Motor neuron (in vitro differentiated cells): ENCODE measurements at regions not wholly inside any gene's neighbourhood (a gene's known extent, or its start where the extent isn't known, plus 50 kb on each side); places are given as distances from the start of the nearest gene placed in this dataset.

Experiments used
- ATAC-seq, 8 experiments: fragments of 200-7000 bp; cut with Tn5 transposase; replicated peaks in 6 of 8; 2 replicates each; pipeline ENCODE4 v1.8.0; 2021; ENCODE audit warnings: mild to moderate bottlenecking in 8 of 8, moderate library complexity in 8 of 8
- H3K27ac ChIP-seq, 2 donors: fragments of 250-450 bp; sonication (Bioruptor Pico); 2 replicates each; pipeline ENCODE4 v1.9.0; 2021; ENCODE audit warnings: antibody characterized with exemption in 2 of 2, mild to moderate bottlenecking in 2 of 2, moderate library complexity in 1 of 2
- H3K4me1 ChIP-seq, 2 donors: fragments of 250-450 bp; sonication (Bioruptor Pico); replicated peaks in 1 of 2; 2 replicates each; pipeline ENCODE4 v1.6.1; 2021; ENCODE audit warnings: antibody characterized with exemption in 2 of 2, mild to moderate bottlenecking in 2 of 2, moderate library complexity in 1 of 2
- H3K4me3 ChIP-seq, 5 donors: fragments of 250-450 bp; sonication (Bioruptor Pico); 2 replicates each; pipeline ENCODE4 v1.9.0; 2021; ENCODE audit warnings: antibody characterized with exemption in 5 of 5, mild to moderate bottlenecking in 5 of 5, moderate library complexity in 4 of 5
- WGBS, 10 experiments: fragments of 450-650 bp; shearing (Covaris generic); methylation state at CpG; one replicate each; pipeline ENCODE4 v1.0.0; 2022; 5-methylcytosine and 5-hydroxymethylcytosine counted together
- in situ Hi-C, 9 experiments: fragments of 400-800 bp; cut with MboI; loops; one replicate each; pipeline ENCODE4 v1.15.0; 2021; ENCODE audit warnings: low sequenced_read_pairs in 9 of 9, low pct_unique_long_range_greater_than_20kb in 2 of 9; ENCODE audit not compliant: unreplicated experiment in 9 of 9

DNA sequence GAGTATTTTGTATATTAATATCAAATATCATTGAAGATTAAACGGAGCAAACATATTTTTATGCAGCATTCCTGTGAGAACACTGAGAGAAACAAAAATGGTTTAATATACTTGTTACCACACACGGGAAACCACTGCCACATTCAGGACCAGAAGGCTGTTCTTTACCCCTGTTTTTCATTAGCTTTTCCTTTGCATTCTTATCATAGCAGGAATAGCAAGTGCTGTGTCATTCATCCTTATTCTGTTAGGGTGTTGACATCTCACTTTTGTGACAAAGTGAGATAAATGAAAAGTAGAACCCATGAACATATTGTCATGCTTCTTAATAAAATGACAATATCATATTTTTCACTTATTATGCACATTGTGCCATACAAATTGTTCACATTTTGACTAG lies 212.4 kb upstream of the NDST4 start:
- Histone ChIP-seq H3K4me3 (no peak overlapping the region), H3K4me1 (no peaks in the 10 kb centered on the region), H3K27ac (no peak overlapping the region)
- ATAC-seq = peak in 1 of 8 experiments; percentile 33
- in situ Hi-C loops = no loop called here
- 0 to 80% (median 54%) methylated on average over 1 to 2 of the region's 2 CpGs for WGBS, 10 experiments

- H3K4me1 ChIP-seq = no peaks in the 10 kb centered on the region
- no peak overlapping the region for H3K27ac ChIP-seq
- WGBS, 10 experiments = 20 to 100% (median 77%) methylated on average over 1 to 4 of the region's 4 CpGs
- in situ Hi-C loops = no loop called here
- peak in 2 of 8 experiments; percentile 74 to 86 for ATAC-seq
- H3K4me3 ChIP-seq = no peak overlapping the region
These were observed 209.8 kb upstream of the NDST4 start for GRCh38 chr4:115323106-115323707.

DNA sequence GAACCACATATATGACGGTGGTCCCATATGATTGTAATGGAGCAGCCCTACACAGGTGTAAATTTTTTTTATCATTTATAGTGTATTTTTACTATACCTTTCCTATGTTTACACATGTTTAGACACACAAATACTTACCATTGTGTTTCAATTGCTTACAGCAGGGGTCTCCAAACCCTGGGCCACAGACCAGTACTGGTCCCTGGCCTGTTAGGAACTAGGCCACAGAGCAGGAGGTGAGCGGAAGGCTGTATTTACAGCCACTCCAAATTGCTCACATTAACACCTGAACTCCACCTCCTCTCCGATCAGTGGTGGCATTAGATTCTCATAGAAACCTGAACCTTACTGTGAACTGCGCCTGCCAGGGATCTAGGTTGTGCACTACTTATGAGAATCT lies 201.8 kb upstream of the NDST4 start:
- no peak for ATAC-seq
- H3K27ac ChIP-seq = no peak overlapping the region
- WGBS, 10 experiments = 14 to 94% (median 89%) methylated on average over 1 to 4 of the region's 4 CpGs; no CpG with 5 or more reads in 2 of the 10 experiments
- in situ Hi-C loops = no loop called here
- no peak overlapping the region for H3K4me3 ChIP-seq
- H3K4me1 ChIP-seq = no peaks in the 10 kb centered on the region

- 0 to 100% (median 86%) methylated on average over 1 to 2 of the region's 2 CpGs; no CpG with 5 or more reads in 1 of the 10 experiments for WGBS, 10 experiments
These were observed 197.2 kb upstream of the NDST4 start for GRCh38 chr4:115310641-115311040.

DNA sequence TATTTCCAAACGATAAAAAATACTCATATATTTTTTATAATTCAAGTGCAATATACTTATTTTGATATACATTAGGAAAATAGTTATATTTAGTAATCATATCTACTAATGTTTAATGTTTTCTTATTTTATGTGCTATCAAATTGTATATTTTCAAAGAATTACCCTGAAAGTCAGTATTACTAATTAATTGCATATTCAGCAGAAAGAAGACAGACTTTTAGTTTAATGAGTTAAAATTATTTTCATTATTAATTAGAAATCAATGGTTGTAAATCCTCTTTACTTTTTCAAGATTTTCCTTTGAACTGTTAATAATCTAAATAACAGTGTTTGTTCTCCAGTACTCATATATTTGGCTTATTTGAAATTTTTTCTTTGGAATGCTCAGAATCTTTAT lies 181.3 kb upstream of the NDST4 start:
- in situ Hi-C loops = no loop called here
- WGBS, 10 experiments = 7 to 92% (median 50%) methylated on average over 1 of the region's 1 CpG; no CpG with 5 or more reads in 1 of the 10 experiments
- H3K4me1 ChIP-seq = no peaks in the 10 kb centered on the region
- ATAC-seq = no peak
- no peak overlapping the region for H3K27ac ChIP-seq
- H3K4me3 ChIP-seq = no peak overlapping the region

More at GRCh38 chr4:115310641-115311040, 197.2 kb upstream of the NDST4 start:
- H3K27ac ChIP-seq = no peak overlapping the region
- peak in 3 of 8 experiments; percentile 25 to 95 (median 84) for ATAC-seq
- H3K4me1 ChIP-seq = no peaks in the 10 kb centered on the region
- no peak overlapping the region for H3K4me3 ChIP-seq
- in situ Hi-C loops = no loop called here

- Histone ChIP-seq H3K27ac (no peak overlapping the region), H3K4me1 (no peaks in the 10 kb centered on the region), H3K4me3 (no peak overlapping the region)
- no peak for ATAC-seq
- 67 to 100% (median 88%) methylated on average over 1 of the region's 1 CpG; no CpG with 5 or more reads in 4 of the 10 experiments for WGBS, 10 experiments
- in situ Hi-C loops = no loop called here
These were observed 179.7 kb upstream of the NDST4 start for GRCh38 chr4:115293093-115293462.

GRCh38 chr4:115292320-115293092 lies 179.1 kb upstream of the NDST4 start:
- ATAC-seq = no peak
- Histone ChIP-seq H3K27ac (no peak overlapping the region), H3K4me1 (no peaks in the 10 kb centered on the region), H3K4me3 (no peak overlapping the region)
- WGBS, 10 experiments = 18 to 100% (median 53%) methylated on average over 1 to 2 of the region's 2 CpGs; no CpG with 5 or more reads in 2 of the 10 experiments
- in situ Hi-C loops = no loop called here

- WGBS, 10 experiments = 0 to 100% (median 90%) methylated on average over 1 of the region's 1 CpG; no CpG with 5 or more reads in 5 of the 10 experiments
- Histone ChIP-seq H3K27ac (no peak overlapping the region), H3K4me3 (no peak overlapping the region), H3K4me1 (no peaks in the 10 kb centered on the region)
- ATAC-seq = no peak
- in situ Hi-C loops = no loop called here
These were observed 174.0 kb upstream of the NDST4 start for GRCh38 chr4:115287426-115287825.

DNA sequence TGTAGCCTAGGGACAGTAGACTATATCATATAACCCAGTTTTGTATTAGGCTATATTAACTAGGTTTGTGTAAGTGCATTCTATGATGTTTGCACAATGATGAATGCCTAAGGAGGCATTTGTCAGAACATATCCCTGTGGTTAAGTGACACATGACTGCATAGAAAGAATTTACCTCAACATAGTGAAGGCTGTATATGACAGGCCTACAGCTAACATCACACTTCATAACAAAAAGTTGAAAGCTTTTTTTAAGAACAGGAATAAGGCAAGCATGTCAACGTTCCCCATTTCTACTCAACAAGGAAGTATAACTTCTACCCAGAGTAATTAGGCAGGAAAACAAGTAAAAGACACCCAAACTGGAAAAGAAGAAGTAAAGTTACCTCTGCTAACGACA lies 165.9 kb upstream of the NDST4 start:
- in situ Hi-C loops = no loop called here
- H3K4me3 ChIP-seq = no peak overlapping the region
- no peak for ATAC-seq
- no peaks in the 10 kb centered on the region for H3K4me1 ChIP-seq
- 10 to 68% (median 40%) methylated on average over 1 to 2 of the region's 2 CpGs; no CpG with 5 or more reads in 1 of the 10 experiments for WGBS, 10 experiments
- no peak overlapping the region for H3K27ac ChIP-seq

GRCh38 chr4:115278830-115279229 lies 165.4 kb upstream of the NDST4 start:
- Histone ChIP-seq H3K4me1 (no peaks in the 10 kb centered on the region), H3K27ac (no peak overlapping the region), H3K4me3 (no peak overlapping the region)
- 43 to 100% (median 87%) methylated on average over 1 of the region's 1 CpG; no CpG with 5 or more reads in 4 of the 10 experiments for WGBS, 10 experiments
- in situ Hi-C loops = no loop called here
- no peak for ATAC-seq

GRCh38 chr4:115275615-115276014 lies 162.2 kb upstream of the NDST4 start:
- H3K4me1 ChIP-seq = no peaks in the 10 kb centered on the region
- WGBS, 10 experiments = 8 to 100% (median 93%) methylated on average over 1 to 2 of the region's 2 CpGs; no CpG with 5 or more reads in 1 of the 10 experiments
- ATAC-seq = no peak
- H3K27ac ChIP-seq = no peak overlapping the region
- in situ Hi-C loops = no loop called here
- no peak overlapping the region for H3K4me3 ChIP-seq

DNA sequence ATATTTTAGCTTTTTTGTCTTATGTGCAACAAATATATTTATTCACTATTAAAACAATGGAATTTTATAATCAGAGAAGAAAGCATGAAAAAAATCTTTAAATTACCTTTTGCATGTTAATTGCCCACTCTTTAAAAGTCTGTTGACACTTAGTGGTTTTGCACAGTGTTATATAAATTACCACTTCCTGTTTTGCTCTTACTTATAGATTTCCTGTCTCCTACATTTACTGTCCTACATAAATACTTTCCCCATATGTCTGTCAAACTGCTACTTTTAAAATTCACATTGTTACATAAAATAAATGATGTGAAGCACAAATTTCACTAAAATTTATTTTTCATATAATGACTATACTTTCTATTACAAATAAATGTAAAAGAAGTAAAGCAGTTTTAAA lies 161.1 kb upstream of the NDST4 start:
- no peak overlapping the region for H3K27ac ChIP-seq
- H3K4me1 ChIP-seq = no peaks in the 10 kb centered on the region
- in situ Hi-C loops = no loop called here
- no peak for ATAC-seq
- no peak overlapping the region for H3K4me3 ChIP-seq

DNA sequence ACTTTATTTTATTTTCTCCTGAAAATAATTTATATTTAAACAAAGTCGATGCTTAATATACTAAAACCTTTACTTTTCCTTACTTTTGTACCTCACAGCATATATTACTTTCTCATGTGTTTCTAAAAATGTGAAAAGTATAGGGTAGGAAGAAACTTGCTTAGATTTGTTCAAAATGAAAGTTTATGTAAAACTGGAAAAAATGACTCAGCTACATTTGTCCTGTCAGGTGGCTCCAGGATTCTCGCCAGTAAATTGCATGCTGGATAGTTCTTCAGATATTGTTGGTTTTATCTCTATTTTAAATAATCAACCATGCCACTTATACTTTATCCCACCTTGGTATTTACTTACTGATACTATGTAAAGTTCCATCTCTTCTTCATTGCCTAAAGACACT lies 159.2 kb upstream of the NDST4 start:
- in situ Hi-C loops = no loop called here
- ATAC-seq = no peak
- no peaks in the 10 kb centered on the region for H3K4me1 ChIP-seq
- 18 to 100% (median 90%) methylated on average over 2 of the region's 2 CpGs; no CpG with 5 or more reads in 1 of the 10 experiments for WGBS, 10 experiments
- H3K4me3 ChIP-seq = no peak overlapping the region
- no peak overlapping the region for H3K27ac ChIP-seq

DNA sequence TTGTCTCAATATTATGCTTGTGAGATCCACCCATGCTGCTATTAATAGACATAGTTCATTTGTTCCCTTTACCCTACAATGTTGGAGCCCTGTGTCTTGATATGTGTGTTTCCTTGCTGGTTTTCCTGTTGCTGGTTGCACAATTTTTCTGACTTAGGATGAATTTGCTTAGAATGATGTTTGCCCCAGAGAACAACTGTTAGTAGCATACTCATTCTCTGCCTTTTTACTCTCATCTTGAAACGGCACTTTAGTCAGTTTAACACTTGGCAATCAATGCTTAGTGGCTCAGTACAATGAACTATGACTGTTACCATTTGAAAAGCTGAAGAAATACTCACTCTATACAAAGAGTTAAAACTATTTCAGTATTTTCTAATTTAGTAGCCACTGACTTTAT lies 158.8 kb upstream of the NDST4 start:
- in situ Hi-C loops = no loop called here
- whole genome bisulfite sequencing, 10 experiments = 0 to 100% (median 63%) methylated on average over 1 of the region's 1 CpG
- Histone ChIP-seq H3K4me1 (no peaks in the 10 kb centered on the region), H3K4me3 (no peak overlapping the region), H3K27ac (no peak overlapping the region)
- ATAC-seq = no peak
